ENCODE measurements at regions not wholly inside any gene's neighbourhood (a gene's known extent, or its start where the extent isn't known, plus 50 kb on each side); places are given as distances from the start of the nearest gene placed in this dataset.

DNA sequence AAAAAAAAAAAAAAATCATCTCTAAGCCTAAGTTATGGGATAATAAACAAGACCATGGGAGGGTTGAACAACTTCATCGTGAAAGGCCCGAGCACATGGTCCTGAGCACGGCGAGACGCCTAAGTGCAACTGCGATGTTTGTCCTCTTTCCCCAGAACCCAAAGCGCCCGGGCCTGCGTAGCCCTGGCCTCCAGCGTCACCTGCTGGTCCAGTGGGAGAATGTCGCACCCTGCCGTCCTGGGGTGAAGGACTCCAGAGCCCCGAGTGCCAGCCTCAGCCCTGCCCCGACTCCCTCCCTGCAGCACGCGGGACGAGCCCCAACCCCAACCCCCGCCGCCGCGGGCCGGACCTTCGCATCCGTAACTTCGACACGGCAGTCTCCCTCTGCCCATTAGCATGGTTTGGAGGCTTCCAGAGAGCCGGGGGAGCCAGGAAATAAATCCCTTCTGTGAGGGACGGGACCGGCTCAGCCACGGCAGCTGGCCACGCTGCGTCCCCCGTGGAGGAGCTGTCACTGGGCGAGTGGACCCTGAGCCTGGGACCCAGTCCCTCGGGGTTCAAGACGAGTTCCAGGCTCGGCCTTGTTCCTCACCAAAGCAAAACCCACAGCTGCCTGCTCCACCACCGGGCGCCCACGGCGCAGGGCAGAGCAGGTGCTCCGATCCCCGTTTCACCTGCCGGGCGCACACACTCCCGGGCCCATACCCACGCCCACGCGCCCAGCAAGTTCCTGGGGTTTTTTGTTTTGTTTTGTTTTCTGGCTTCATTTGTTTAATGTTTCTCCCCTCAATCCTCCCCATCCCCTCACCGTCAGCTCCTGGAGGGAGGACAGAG lies 132.5 kb upstream of the HAND1 start (continued):
- TF ChIP-seq, protein P1, sequence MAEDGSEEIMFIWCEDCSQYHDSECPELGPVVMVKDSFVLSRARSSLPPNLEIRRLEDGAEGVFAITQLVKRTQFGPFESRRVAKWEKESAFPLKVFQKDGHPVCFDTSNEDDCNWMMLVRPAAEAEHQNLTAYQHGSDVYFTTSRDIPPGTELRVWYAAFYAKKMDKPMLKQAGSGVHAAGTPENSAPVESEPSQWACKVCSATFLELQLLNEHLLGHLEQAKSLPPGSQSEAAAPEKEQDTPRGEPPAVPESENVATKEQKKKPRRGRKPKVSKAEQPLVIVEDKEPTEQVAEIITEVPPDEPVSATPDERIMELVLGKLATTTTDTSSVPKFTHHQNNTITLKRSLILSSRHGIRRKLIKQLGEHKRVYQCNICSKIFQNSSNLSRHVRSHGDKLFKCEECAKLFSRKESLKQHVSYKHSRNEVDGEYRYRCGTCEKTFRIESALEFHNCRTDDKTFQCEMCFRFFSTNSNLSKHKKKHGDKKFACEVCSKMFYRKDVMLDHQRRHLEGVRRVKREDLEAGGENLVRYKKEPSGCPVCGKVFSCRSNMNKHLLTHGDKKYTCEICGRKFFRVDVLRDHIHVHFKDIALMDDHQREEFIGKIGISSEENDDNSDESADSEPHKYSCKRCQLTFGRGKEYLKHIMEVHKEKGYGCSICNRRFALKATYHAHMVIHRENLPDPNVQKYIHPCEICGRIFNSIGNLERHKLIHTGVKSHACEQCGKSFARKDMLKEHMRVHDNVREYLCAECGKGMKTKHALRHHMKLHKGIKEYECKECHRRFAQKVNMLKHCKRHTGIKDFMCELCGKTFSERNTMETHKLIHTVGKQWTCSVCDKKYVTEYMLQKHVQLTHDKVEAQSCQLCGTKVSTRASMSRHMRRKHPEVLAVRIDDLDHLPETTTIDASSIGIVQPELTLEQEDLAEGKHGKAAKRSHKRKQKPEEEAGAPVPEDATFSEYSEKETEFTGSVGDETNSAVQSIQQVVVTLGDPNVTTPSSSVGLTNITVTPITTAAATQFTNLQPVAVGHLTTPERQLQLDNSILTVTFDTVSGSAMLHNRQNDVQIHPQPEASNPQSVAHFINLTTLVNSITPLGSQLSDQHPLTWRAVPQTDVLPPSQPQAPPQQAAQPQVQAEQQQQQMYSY (CRISPR knock-in tag; IDR thresholded peaks at IDR 0.05): no peak
- TF ChIP-seq, protein P2, sequence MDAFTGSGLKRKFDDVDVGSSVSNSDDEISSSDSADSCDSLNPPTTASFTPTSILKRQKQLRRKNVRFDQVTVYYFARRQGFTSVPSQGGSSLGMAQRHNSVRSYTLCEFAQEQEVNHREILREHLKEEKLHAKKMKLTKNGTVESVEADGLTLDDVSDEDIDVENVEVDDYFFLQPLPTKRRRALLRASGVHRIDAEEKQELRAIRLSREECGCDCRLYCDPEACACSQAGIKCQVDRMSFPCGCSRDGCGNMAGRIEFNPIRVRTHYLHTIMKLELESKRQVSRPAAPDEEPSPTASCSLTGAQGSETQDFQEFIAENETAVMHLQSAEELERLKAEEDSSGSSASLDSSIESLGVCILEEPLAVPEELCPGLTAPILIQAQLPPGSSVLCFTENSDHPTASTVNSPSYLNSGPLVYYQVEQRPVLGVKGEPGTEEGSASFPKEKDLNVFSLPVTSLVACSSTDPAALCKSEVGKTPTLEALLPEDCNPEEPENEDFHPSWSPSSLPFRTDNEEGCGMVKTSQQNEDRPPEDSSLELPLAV (CRISPR knock-in tag; conservative IDR thresholded peaks at IDR 0.05; ENCODE audit: low read depth): no peak
- TF ChIP-seq ZNF564 (CRISPR knock-in tag; IDR thresholded peaks at IDR 0.05) (no peak), ZNF446 (CRISPR knock-in tag; IDR thresholded peaks at IDR 0.05) (no peak), ZNF839 (CRISPR knock-in tag; IDR thresholded peaks at IDR 0.05; ENCODE audit: borderline replicate concordance) (no peak), SMAD3 (CRISPR knock-in tag; IDR thresholded peaks at IDR 0.05) (no peak), SRSF9 (IDR thresholded peaks at IDR 0.05; ENCODE audit: borderline replicate concordance, insufficient read depth, low read depth, low read length, poor library complexity, severe bottlenecking) (no peak), IKZF1 (IDR thresholded peaks at IDR 0.05) (no peak), NKX3-1 (CRISPR knock-in tag; IDR thresholded peaks at IDR 0.05) (no peak), DNMT1 (CRISPR knock-in tag; IDR thresholded peaks at IDR 0.05) (0 out of 2 replicates have a peak, but pooled peaks have one; percentile 44), MTF2 (CRISPR knock-in tag; IDR thresholded peaks at IDR 0.05; ENCODE audit: borderline replicate concordance) (peak; percentile 89), KDM1A (CRISPR knock-in tag; IDR thresholded peaks at IDR 0.05) (no peak)
- TF ChIP-seq, protein P3, sequence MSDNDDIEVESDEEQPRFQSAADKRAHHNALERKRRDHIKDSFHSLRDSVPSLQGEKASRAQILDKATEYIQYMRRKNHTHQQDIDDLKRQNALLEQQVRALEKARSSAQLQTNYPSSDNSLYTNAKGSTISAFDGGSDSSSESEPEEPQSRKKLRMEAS (IDR thresholded peaks at IDR 0.05): peak; percentile 70
- TF ChIP-seq, protein P4, sequence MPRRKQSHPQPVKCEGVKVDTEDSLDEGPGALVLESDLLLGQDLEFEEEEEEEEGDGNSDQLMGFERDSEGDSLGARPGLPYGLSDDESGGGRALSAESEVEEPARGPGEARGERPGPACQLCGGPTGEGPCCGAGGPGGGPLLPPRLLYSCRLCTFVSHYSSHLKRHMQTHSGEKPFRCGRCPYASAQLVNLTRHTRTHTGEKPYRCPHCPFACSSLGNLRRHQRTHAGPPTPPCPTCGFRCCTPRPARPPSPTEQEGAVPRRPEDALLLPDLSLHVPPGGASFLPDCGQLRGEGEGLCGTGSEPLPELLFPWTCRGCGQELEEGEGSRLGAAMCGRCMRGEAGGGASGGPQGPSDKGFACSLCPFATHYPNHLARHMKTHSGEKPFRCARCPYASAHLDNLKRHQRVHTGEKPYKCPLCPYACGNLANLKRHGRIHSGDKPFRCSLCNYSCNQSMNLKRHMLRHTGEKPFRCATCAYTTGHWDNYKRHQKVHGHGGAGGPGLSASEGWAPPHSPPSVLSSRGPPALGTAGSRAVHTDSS (CRISPR knock-in tag; conservative IDR thresholded peaks at IDR 0.05): no peak
- TF ChIP-seq, protein P5, sequence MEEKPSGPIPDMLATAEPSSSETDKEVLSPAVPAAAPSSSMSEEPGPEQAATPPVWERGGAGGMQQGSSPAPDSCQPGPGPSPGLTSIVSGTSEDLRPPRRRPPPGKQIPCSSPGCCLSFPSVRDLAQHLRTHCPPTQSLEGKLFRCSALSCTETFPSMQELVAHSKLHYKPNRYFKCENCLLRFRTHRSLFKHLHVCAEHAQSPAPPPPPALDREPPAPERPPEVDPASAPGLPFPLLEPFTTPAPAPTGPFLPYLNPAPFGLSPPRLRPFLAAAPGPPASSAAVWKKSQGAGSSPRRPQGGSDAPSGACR (CRISPR knock-in tag; IDR thresholded peaks at IDR 0.05): no peak
- TF ChIP-seq, protein P6, sequence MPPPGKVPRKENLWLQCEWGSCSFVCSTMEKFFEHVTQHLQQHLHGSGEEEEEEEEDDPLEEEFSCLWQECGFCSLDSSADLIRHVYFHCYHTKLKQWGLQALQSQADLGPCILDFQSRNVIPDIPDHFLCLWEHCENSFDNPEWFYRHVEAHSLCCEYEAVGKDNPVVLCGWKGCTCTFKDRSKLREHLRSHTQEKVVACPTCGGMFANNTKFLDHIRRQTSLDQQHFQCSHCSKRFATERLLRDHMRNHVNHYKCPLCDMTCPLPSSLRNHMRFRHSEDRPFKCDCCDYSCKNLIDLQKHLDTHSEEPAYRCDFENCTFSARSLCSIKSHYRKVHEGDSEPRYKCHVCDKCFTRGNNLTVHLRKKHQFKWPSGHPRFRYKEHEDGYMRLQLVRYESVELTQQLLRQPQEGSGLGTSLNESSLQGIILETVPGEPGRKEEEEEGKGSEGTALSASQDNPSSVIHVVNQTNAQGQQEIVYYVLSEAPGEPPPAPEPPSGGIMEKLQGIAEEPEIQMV (CRISPR knock-in tag; IDR thresholded peaks at IDR 0.05; ENCODE audit: low read depth): no peak
- TF ChIP-seq, protein P7, sequence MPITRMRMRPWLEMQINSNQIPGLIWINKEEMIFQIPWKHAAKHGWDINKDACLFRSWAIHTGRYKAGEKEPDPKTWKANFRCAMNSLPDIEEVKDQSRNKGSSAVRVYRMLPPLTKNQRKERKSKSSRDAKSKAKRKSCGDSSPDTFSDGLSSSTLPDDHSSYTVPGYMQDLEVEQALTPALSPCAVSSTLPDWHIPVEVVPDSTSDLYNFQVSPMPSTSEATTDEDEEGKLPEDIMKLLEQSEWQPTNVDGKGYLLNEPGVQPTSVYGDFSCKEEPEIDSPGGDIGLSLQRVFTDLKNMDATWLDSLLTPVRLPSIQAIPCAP (CRISPR knock-in tag; IDR thresholded peaks at IDR 0.05; ENCODE audit: low read depth): no peak
- TF ChIP-seq, protein P8, sequence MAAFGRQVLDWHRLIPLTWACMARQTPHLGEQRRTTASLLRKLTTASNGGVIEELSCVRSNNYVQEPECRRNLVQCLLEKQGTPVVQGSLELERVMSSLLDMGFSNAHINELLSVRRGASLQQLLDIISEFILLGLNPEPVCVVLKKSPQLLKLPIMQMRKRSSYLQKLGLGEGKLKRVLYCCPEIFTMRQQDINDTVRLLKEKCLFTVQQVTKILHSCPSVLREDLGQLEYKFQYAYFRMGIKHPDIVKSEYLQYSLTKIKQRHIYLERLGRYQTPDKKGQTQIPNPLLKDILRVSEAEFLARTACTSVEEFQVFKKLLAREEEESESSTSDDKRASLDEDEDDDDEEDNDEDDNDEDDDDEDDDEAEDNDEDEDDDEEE (CRISPR knock-in tag; IDR thresholded peaks at IDR 0.05): no peak
